Kidney (tissue), 13 donors: ENCODE measurements at regions not wholly inside any gene's neighbourhood (a gene's known extent, or its start where the extent isn't known, plus 50 kb on each side); places are given as distances from the start of the nearest gene placed in this dataset.

ENCODE experiments used
- DNase-seq, 5 donors: peaks; one replicate each; pipeline ENCODE4 v3.0.0-alpha.2; 2013 to 2020
- FAIRE-seq: peaks from 2 replicates; lab custom pipeline; 2012; peaks lifted over from hg19 to GRCh38; lab: Jason Lieb, UNC
- H3K27ac ChIP-seq, 2 donors: one replicate each; pipeline ENCODE4 v1.7.0; 2013; ENCODE audit warnings: low read depth in 2 of 2, low read length in 2 of 2, inconsistent platforms in 1 of 2
- H3K27me3 ChIP-seq: one replicate; pipeline ENCODE4 v1.7.1; 2013; ENCODE audit warnings: low read length, inconsistent platforms; ENCODE audit not compliant: control insufficient read depth, insufficient read depth
- H3K36me3 ChIP-seq, 3 donors: one replicate each; pipeline versions ENCODE4 v1.7.0 to v1.7.1; 2013; ENCODE audit warnings: low read length in 3 of 3, control low read depth in 1 of 3, inconsistent platforms in 1 of 3; ENCODE audit not compliant: insufficient read depth in 3 of 3, control insufficient read depth in 2 of 3
- H3K4me1 ChIP-seq, 3 donors: one replicate each; pipeline versions ENCODE4 v1.7.0 to v1.7.1; 2013; ENCODE audit warnings: low read length in 3 of 3, inconsistent platforms in 1 of 3, low read depth in 1 of 3; ENCODE audit not compliant: control insufficient read depth in 2 of 3, insufficient read depth in 2 of 3
- H3K4me3 ChIP-seq, 3 donors: one replicate each; pipeline versions ENCODE4 v1.7.0 to v1.8.1; 2013; ENCODE audit warnings: low read length in 3 of 3, control low read depth in 1 of 3, inconsistent platforms in 1 of 3
- H3K9ac ChIP-seq, 3 donors: one replicate each; pipeline versions ENCODE4 v1.7.0 to v1.7.1; 2013; ENCODE audit warnings: low read length in 3 of 3, control low read depth in 1 of 3, inconsistent platforms in 1 of 3
- H3K9me3 ChIP-seq, 3 donors: one replicate each; pipeline versions ENCODE4 v1.7.0 to v1.7.1; 2013; ENCODE audit warnings: low read length in 3 of 3, control low read depth in 1 of 3, inconsistent platforms in 1 of 3; ENCODE audit not compliant: control insufficient read depth in 2 of 3, insufficient read depth in 1 of 3
- CTCF ChIP-seq: IDR thresholded peaks from 3 replicates; pipeline ENCODE4 v1.5.1; 2012; ENCODE audit warnings: mild to moderate bottlenecking, moderate library complexity, borderline replicate concordance; ENCODE audit not compliant: insufficient read depth; ENCODE audit errors: extremely low read depth
- intact Hi-C: fragments of 100-400 bp; cut with DNase I; formaldehyde crosslinking; loops from one replicate; pipeline ENCODE4 v1.11.1; 2022
- donor health status: control.
- donor health status: control.
- donor health status: control.
- donor health status: control.
- donor health status: control.
- donor health status: DM: yes; HTN: yes; CAD: no.
- donor health status: Normal renal cell carcinoma (clear cell type).

- H3K9me3 ChIP-seq = peaks cover 0 to 4% (median 0%) of the 10 kb centered on the region in 3 donors
- H3K4me1 ChIP-seq = peaks cover 0 to 7% (median 5%) of the 10 kb centered on the region in 3 donors
- H3K9ac ChIP-seq = no peak overlapping the region
- H3K27me3 ChIP-seq = no peaks in the 10 kb centered on the region
- H3K27ac ChIP-seq = peak overlapping the region; percentile 34 to 40
- intact Hi-C loops = no loop called here
- H3K4me3 ChIP-seq = no peak overlapping the region
- no peaks in the 10 kb centered on the region for H3K36me3 ChIP-seq
- DNase-seq (no peak), FAIRE-seq (no peak)
- no peak for TF ChIP-seq CTCF
Observed at GRCh38 chr12:91817517-91817916, 328.1 kb downstream of the BTG1 start.

- Histone ChIP-seq H3K27ac (no peak overlapping the region), H3K9me3 (no peaks in the 10 kb centered on the region), H3K4me3 (no peak overlapping the region), H3K4me1 (peaks cover 0 to 5% (median 0%) of the 10 kb centered on the region in 3 donors), H3K27me3 (no peaks in the 10 kb centered on the region), H3K9ac (no peak overlapping the region), H3K36me3 (no peaks in the 10 kb centered on the region)
- intact Hi-C loops = no loop called here
- DNase-seq (no peak), FAIRE-seq (no peak)
- TF ChIP-seq CTCF = no peak
Observed at GRCh38 chr12:91813701-91814100, 331.9 kb downstream of the BTG1 start.

- Histone ChIP-seq H3K4me1 (no peaks in the 10 kb centered on the region), H3K4me3 (no peak overlapping the region), H3K27me3 (no peaks in the 10 kb centered on the region), H3K9me3 (peaks cover 0 to 2% (median 0%) of the 10 kb centered on the region in 3 donors), H3K9ac (no peak overlapping the region), H3K27ac (no peak overlapping the region), H3K36me3 (no peaks in the 10 kb centered on the region)
- TF ChIP-seq CTCF = peak; percentile 71
- peak; percentile 62 for FAIRE-seq
- peak; percentile 65 to 77 (median 72) for DNase-seq
- intact Hi-C loops = no loop called here
Observed at GRCh38 chr12:91811481-91812287, 334.0 kb downstream of the BTG1 start.
